ENCODE measurements at regions not wholly inside any gene's neighbourhood (a gene's known extent, or its start where the extent isn't known, plus 50 kb on each side); places are given as distances from the start of the nearest gene placed in this dataset.

GRCh38 chr7:93819699-93820098, 70.9 kb downstream of the TFPI2 start:
- TF ChIP-seq, protein P1, sequence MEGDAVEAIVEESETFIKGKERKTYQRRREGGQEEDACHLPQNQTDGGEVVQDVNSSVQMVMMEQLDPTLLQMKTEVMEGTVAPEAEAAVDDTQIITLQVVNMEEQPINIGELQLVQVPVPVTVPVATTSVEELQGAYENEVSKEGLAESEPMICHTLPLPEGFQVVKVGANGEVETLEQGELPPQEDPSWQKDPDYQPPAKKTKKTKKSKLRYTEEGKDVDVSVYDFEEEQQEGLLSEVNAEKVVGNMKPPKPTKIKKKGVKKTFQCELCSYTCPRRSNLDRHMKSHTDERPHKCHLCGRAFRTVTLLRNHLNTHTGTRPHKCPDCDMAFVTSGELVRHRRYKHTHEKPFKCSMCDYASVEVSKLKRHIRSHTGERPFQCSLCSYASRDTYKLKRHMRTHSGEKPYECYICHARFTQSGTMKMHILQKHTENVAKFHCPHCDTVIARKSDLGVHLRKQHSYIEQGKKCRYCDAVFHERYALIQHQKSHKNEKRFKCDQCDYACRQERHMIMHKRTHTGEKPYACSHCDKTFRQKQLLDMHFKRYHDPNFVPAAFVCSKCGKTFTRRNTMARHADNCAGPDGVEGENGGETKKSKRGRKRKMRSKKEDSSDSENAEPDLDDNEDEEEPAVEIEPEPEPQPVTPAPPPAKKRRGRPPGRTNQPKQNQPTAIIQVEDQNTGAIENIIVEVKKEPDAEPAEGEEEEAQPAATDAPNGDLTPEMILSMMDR (IDR thresholded peaks at IDR 0.05), result no peak
- no peak for TF ChIP-seq POLR2A (IDR thresholded peaks at IDR 0.05)

All from uterus (tissue), 2 donors.